Peyer's patch (tissue), 4 donors: ENCODE measurements at regions not wholly inside any gene's neighbourhood (a gene's known extent, or its start where the extent isn't known, plus 50 kb on each side); places are given as distances from the start of the nearest gene placed in this dataset.

Source experiments
- DNase-seq, 3 donors: peaks; one replicate each; pipeline ENCODE4 v3.0.0-alpha.2; 2017 to 2019
- H3K27ac ChIP-seq, 4 donors: fragments of 200-600 bp; sonication (generic); one replicate each; pipeline ENCODE4 v1.5.1; 2016 to 2019
- H3K27me3 ChIP-seq, 2 donors: fragments of 200-600 bp; sonication (generic); one replicate each; pipeline ENCODE4 v1.5.1; 2019
- H3K36me3 ChIP-seq, 3 donors: fragments of 200-600 bp; sonication (generic); one replicate each; pipeline ENCODE4 v1.5.1; 2016 to 2019
- H3K4me1 ChIP-seq, 4 donors: fragments of 200-600 bp; sonication (generic); one replicate each; pipeline ENCODE4 v1.5.1; 2016 to 2019
- H3K4me3 ChIP-seq, 4 donors: fragments of 200-600 bp; sonication (generic); 1 replicate in 3 of 4; 2 replicates in 1 of 4; pipeline ENCODE4 v1.5.1; 2016 to 2019; ENCODE audit warnings: mild to moderate bottlenecking in 1 of 4
- H3K9me3 ChIP-seq, 4 donors: fragments of 200-600 bp; sonication (generic); one replicate each; pipeline ENCODE4 v1.5.1; 2016 to 2019; ENCODE audit warnings: mild to moderate bottlenecking in 1 of 4
- POLR2A ChIP-seq, 2 donors: fragments of 450-650 bp; IDR thresholded peaks; one replicate each; pipeline ENCODE4 v1.5.1; 2017; ENCODE audit warnings: antibody characterized with exemption in 2 of 2, mild to moderate bottlenecking in 2 of 2, moderate library complexity in 2 of 2
- TF ChIP-seq, protein P1 (sequence below), 6 experiments: fragments of 450-650 bp in 4 of 6; fragments of 200-600 bp in 2 of 6; sonication (generic) in 1 of 6; IDR thresholded peaks; one replicate each; pipeline ENCODE4 v1.5.1; 2017 to 2019; ENCODE audit warnings: antibody characterized with exemption in 6 of 6, mild to moderate bottlenecking in 3 of 6, moderate library complexity in 1 of 6

DNA sequence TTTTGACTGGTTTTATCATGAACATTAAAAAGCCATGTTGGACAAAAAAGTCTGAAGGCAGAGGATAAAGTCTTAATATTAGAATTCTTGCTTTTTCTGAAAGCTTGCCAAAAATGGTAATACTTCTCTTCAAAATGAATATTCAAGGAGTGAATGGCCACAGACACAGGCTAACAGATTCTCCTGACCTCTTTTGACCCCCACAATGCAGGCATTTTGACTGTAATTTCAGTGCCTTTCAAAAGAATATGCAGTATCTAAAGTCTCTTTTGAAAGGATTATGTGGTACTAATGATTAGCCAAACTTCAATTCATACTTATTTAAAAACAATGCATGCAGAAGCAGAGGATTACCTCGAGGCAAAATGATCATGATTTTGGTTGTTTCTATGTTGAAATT, 557.8 kb upstream of the GCFC2 start:
- Histone ChIP-seq H3K4me3 (no peak overlapping the region), H3K27me3 (no peaks in the 10 kb centered on the region), H3K9me3 (no peaks in the 10 kb centered on the region), H3K27ac (no peak overlapping the region), H3K36me3 (no peaks in the 10 kb centered on the region), H3K4me1 (no peaks in the 10 kb centered on the region)
- TF ChIP-seq, protein P1, sequence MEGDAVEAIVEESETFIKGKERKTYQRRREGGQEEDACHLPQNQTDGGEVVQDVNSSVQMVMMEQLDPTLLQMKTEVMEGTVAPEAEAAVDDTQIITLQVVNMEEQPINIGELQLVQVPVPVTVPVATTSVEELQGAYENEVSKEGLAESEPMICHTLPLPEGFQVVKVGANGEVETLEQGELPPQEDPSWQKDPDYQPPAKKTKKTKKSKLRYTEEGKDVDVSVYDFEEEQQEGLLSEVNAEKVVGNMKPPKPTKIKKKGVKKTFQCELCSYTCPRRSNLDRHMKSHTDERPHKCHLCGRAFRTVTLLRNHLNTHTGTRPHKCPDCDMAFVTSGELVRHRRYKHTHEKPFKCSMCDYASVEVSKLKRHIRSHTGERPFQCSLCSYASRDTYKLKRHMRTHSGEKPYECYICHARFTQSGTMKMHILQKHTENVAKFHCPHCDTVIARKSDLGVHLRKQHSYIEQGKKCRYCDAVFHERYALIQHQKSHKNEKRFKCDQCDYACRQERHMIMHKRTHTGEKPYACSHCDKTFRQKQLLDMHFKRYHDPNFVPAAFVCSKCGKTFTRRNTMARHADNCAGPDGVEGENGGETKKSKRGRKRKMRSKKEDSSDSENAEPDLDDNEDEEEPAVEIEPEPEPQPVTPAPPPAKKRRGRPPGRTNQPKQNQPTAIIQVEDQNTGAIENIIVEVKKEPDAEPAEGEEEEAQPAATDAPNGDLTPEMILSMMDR (IDR thresholded peaks at IDR 0.05) = no peak
- no peak for TF ChIP-seq POLR2A (IDR thresholded peaks at IDR 0.05)
- DNase-seq = no peak

DNA sequence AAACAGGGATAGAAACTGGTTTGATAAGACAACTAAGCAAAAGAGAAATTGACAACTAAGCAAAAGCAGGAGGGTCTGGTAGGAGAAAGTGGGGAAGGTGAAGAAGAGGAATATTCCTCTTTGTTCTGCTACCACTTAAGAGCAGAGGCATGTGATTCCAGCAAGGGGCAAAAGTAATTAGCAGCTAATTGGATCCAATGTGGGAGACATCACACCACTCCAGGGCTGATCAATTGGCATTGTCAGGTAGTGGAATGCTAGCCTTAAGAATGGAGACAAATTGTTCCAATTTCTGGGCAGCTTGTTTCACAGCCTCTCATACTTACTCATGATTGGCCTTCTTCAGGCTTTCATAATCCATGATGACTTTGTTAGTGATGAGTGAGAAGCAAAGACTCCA, 547.1 kb upstream of the GCFC2 start:
- Histone ChIP-seq H3K9me3 (no peaks in the 10 kb centered on the region), H3K36me3 (no peaks in the 10 kb centered on the region), H3K4me3 (no peak overlapping the region), H3K4me1 (no peaks in the 10 kb centered on the region), H3K27me3 (no peaks in the 10 kb centered on the region), H3K27ac (no peak overlapping the region)
- TF ChIP-seq, protein P1 (IDR thresholded peaks at IDR 0.05) = no peak
- TF ChIP-seq POLR2A (IDR thresholded peaks at IDR 0.05) = no peak
- no peak for DNase-seq

DNA sequence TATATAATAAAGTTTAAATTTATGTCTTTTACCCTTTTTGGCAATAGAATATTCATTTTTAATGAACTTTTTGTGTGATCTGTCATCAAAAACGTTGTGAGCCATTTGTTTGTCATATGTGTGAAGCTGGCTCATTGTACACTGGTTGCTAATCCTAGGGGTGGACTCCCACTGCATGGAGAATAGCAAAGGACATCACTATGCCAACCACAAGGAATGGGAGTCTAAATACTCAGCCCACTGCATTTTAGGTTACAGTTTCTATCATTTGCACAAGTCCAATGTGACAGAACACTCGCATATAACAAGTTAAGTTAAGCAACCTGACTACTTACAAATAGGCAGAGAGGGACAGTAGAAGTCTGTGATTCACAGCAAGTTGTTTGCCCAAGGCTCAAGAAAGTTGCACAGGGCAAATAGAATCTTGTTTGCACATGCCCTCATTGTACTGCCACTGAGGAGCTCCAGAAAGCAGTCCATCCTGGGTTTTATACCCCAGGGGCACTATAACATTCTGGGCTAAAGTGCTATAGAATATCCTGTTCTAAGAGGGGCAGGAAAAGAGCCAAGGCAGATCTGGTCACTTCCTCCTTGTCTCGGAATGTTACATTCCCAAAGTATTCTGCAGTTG, 545.9 kb upstream of the GCFC2 start:
- H3K27ac ChIP-seq = no peak overlapping the region
- no peaks in the 10 kb centered on the region for H3K9me3 ChIP-seq
- H3K27me3 ChIP-seq = no peaks in the 10 kb centered on the region
- H3K4me1 ChIP-seq = no peaks in the 10 kb centered on the region
- no peaks in the 10 kb centered on the region for H3K36me3 ChIP-seq
- H3K4me3 ChIP-seq = no peak overlapping the region
- TF ChIP-seq, protein P1 (IDR thresholded peaks at IDR 0.05) = no peak
- TF ChIP-seq POLR2A (IDR thresholded peaks at IDR 0.05) = no peak
- DNase-seq = no peak

DNA sequence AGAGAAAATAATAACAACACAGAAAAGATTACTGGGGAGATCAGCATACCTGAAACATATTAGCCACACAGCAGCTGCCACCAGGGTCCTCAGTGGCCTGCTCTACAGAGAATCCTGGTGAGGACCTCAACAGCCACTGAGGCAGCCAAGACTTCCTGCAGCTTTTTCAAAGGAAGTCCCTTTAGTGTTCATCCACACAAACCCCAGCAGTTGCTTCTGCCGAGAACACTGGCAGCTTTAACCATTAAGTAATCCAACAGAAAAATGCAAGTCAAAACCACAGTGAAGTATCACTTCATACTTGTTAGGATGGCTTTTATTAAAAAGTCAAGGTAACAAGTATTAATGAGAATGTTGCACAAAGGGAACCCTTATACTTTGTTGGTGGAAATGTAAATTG, 542.0 kb upstream of the GCFC2 start:
- Histone ChIP-seq H3K9me3 (no peaks in the 10 kb centered on the region), H3K27ac (no peak overlapping the region), H3K4me1 (no peaks in the 10 kb centered on the region), H3K27me3 (no peaks in the 10 kb centered on the region), H3K36me3 (no peaks in the 10 kb centered on the region), H3K4me3 (no peak overlapping the region)
- DNase-seq = no peak
- TF ChIP-seq, protein P1 (IDR thresholded peaks at IDR 0.05) = no peak
- TF ChIP-seq POLR2A (IDR thresholded peaks at IDR 0.05) = no peak

DNA sequence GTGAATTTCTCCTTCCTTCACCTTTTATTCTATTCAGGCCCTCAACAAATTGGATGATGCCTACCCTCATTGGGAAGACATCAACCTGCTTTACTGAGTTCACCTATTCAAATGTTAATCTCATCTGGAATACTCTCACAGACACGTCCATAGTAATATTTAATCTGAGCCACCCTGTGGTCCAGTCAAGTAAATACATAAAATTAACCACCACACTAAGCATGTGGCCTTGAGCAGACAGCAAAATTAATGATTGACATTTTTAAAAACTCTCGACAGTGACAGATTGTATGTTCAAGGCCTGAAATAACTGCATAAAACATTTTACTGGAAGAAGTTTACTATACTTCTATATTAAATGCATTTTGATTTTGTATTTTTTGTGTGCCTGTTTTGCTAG, 540.6 kb upstream of the GCFC2 start:
- no peaks in the 10 kb centered on the region for H3K4me1 ChIP-seq
- no peaks in the 10 kb centered on the region for H3K9me3 ChIP-seq
- H3K4me3 ChIP-seq = no peak overlapping the region
- H3K27ac ChIP-seq = no peak overlapping the region
- DNase-seq = no peak
- TF ChIP-seq POLR2A (IDR thresholded peaks at IDR 0.05) = no peak
- TF ChIP-seq, protein P1 (IDR thresholded peaks at IDR 0.05) = no peak
- no peaks in the 10 kb centered on the region for H3K36me3 ChIP-seq
- H3K27me3 ChIP-seq = no peaks in the 10 kb centered on the region

DNA sequence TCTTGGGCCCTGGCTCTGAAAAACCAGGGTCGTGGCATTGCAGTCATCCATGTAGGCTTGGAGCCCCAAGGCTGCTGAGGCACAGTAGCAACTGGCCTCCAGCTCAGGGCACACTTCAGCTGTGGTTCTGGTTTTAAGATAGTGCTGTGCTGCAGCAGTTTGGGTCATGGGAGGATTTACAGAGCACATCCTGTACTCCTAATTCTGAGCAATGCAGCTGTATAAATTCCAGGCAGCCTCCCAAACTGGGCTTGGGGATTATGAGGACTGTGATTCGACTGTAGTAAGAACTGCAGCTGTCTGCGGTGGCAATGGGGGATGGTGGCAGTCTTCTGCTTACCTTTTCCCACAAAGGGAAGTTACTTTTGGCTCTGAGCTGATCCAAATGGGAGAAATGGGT, 536.3 kb upstream of the GCFC2 start:
- Histone ChIP-seq H3K27ac (no peak overlapping the region), H3K4me1 (no peaks in the 10 kb centered on the region), H3K9me3 (no peaks in the 10 kb centered on the region), H3K36me3 (no peaks in the 10 kb centered on the region), H3K4me3 (no peak overlapping the region), H3K27me3 (no peaks in the 10 kb centered on the region)
- DNase-seq = no peak
- TF ChIP-seq, protein P1 (IDR thresholded peaks at IDR 0.05) = no peak
- no peak for TF ChIP-seq POLR2A (IDR thresholded peaks at IDR 0.05)
